DND-41 (cell line): ENCODE measurements at regions not wholly inside any gene's neighbourhood (a gene's known extent, or its start where the extent isn't known, plus 50 kb on each side); places are given as distances from the start of the nearest gene placed in this dataset.

Experiments used
- ATAC-seq: fragments of 200-7000 bp; cut with Tn5 transposase; 3 replicates; pipeline ENCODE4 v1.9.1; 2021; ENCODE audit warnings: low read depth; ENCODE audit not compliant: insufficient read depth
- DNase-seq: peaks from one replicate; pipeline ENCODE4 v3.0.0-alpha.2; 2020
- H2AFZ ChIP-seq: 2 replicates; pipeline ENCODE4 v1.6.0; 2012; ENCODE audit warnings: low read depth, low read length
- H3K27ac ChIP-seq: 2 replicates; pipeline ENCODE4 v1.5.1; 2012; ENCODE audit warnings: low read length, inconsistent platforms
- H3K27me3 ChIP-seq: fragments of 200-600 bp; sonication (generic); 2 replicates; pipeline ENCODE4 v1.6.0; 2012; ENCODE audit warnings: low read length, mild to moderate bottlenecking, inconsistent platforms; ENCODE audit not compliant: insufficient read depth, poor library complexity
- H3K36me3 ChIP-seq: 2 replicates; pipeline ENCODE4 v1.5.1; 2012; ENCODE audit warnings: low read length, inconsistent platforms; ENCODE audit not compliant: insufficient read depth
- H3K4me1 ChIP-seq: 2 replicates; pipeline ENCODE4 v1.5.1; 2012; ENCODE audit warnings: mild to moderate bottlenecking, low read length; ENCODE audit not compliant: insufficient read depth
- H3K4me2 ChIP-seq: 2 replicates; pipeline ENCODE4 v1.6.0; 2012; ENCODE audit warnings: mild to moderate bottlenecking, moderate library complexity, low read length, inconsistent platforms; ENCODE audit not compliant: insufficient read depth
- H3K4me3 ChIP-seq, 2 experiments: fragments of 200-600 bp in 1 of 2; shearing (Covaris generic) in 1 of 2; 2 replicates each; pipeline ENCODE4 v1.5.1; 2012 to 2016; ENCODE audit warnings: inconsistent platforms in 2 of 2, low read length in 2 of 2, mild to moderate bottlenecking in 2 of 2, low read depth in 1 of 2, moderate library complexity in 1 of 2
- H3K79me2 ChIP-seq: 2 replicates; pipeline ENCODE4 v1.6.0; 2012; ENCODE audit warnings: low read length, inconsistent platforms; ENCODE audit not compliant: insufficient read depth
- H3K9ac ChIP-seq: 2 replicates; pipeline ENCODE4 v1.6.0; 2012; ENCODE audit warnings: low read depth, mild to moderate bottlenecking, inconsistent platforms, low read length, moderate library complexity
- H3K9me3 ChIP-seq: 2 replicates; pipeline ENCODE4 v1.5.1; 2012; ENCODE audit warnings: low read length, moderate library complexity, mild to moderate bottlenecking, inconsistent platforms; ENCODE audit not compliant: insufficient read depth, severe bottlenecking
- H4K20me1 ChIP-seq: 2 replicates; pipeline ENCODE4 v1.6.0; 2012; ENCODE audit warnings: low read length; ENCODE audit not compliant: insufficient read depth
- CTCF ChIP-seq: IDR thresholded peaks from 2 replicates; pipeline ENCODE4 v1.5.1; 2012; ENCODE audit warnings: borderline replicate concordance, low read length, moderate library complexity, mild to moderate bottlenecking; ENCODE audit not compliant: poor library complexity, severe bottlenecking; ENCODE audit errors: extremely low read depth
- EZH2 ChIP-seq: IDR thresholded peaks from 3 replicates; pipeline ENCODE4 v1.6.1; 2012; ENCODE audit warnings: borderline replicate concordance, low read depth, mild to moderate bottlenecking, moderate library complexity, low read length, inconsistent platforms; ENCODE audit not compliant: severe bottlenecking

GRCh38 chr4:128475597-128475996, 188.0 kb upstream of the PGRMC2 start:
- peaks cover 4% of the 10 kb centered on the region for H3K4me1 ChIP-seq

GRCh38 chr4:128471576-128471975, 184.0 kb upstream of the PGRMC2 start:
- Histone ChIP-seq H3K27ac (no peak overlapping the region), H3K9me3 (no peaks in the 10 kb centered on the region), H2AFZ (no peak overlapping the region), H3K4me3 (no peak overlapping the region), H3K79me2 (no peaks in the 10 kb centered on the region), H3K9ac (no peak overlapping the region), H3K27me3 (no peaks in the 10 kb centered on the region), H3K4me2 (no peak overlapping the region), H4K20me1 (no peaks in the 10 kb centered on the region), H3K36me3 (no peaks in the 10 kb centered on the region), H3K4me1 (no peaks in the 10 kb centered on the region)
- no peak for ATAC-seq
- DNase-seq: no peak
- TF ChIP-seq EZH2 (no peak), CTCF (no peak)

More at GRCh38 chr4:128475597-128475996, 188.0 kb upstream of the PGRMC2 start:
- H2AFZ ChIP-seq: no peak overlapping the region
- H3K4me2 ChIP-seq: no peak overlapping the region
- no peaks in the 10 kb centered on the region for H3K36me3 ChIP-seq
- TF ChIP-seq EZH2 (no peak), CTCF (no peak)
- H3K9ac ChIP-seq: no peak overlapping the region
- H3K9me3 ChIP-seq: no peaks in the 10 kb centered on the region
- H3K4me3 ChIP-seq: no peak overlapping the region
- H3K79me2 ChIP-seq: no peaks in the 10 kb centered on the region
- ATAC-seq (no peak), DNase-seq (no peak)
- H3K27ac ChIP-seq: no peak overlapping the region
- H4K20me1 ChIP-seq: no peaks in the 10 kb centered on the region
- no peaks in the 10 kb centered on the region for H3K27me3 ChIP-seq

GRCh38 chr4:128470492-128471053, 183.0 kb upstream of the PGRMC2 start:
- TF ChIP-seq CTCF (no peak), EZH2 (no peak)
- Histone ChIP-seq H3K4me2 (no peak overlapping the region), H3K36me3 (no peaks in the 10 kb centered on the region), H4K20me1 (no peaks in the 10 kb centered on the region), H3K9me3 (no peaks in the 10 kb centered on the region), H3K27ac (no peak overlapping the region), H3K9ac (no peak overlapping the region), H3K4me3 (no peak overlapping the region), H3K79me2 (no peaks in the 10 kb centered on the region), H3K27me3 (no peaks in the 10 kb centered on the region), H3K4me1 (no peaks in the 10 kb centered on the region), H2AFZ (no peak overlapping the region)
- ATAC-seq (no peak), DNase-seq (no peak)
